Keratinocyte (primary cell): ENCODE measurements at regions not wholly inside any gene's neighbourhood (a gene's known extent, or its start where the extent isn't known, plus 50 kb on each side); places are given as distances from the start of the nearest gene placed in this dataset.

Source experiments
- DNase-seq: peaks from one replicate; pipeline ENCODE4 v3.0.0-alpha.2; 2011; ENCODE audit warnings: low read depth, missing footprints, low spot score
- FAIRE-seq: peaks from 2 replicates; lab custom pipeline; 2011; peaks lifted over from hg19 to GRCh38; lab: Jason Lieb, UNC
- H2AFZ ChIP-seq: 2 replicates; pipeline ENCODE4 v1.6.0; 2012; ENCODE audit warnings: low read length, control low read depth, inconsistent platforms; ENCODE audit not compliant: control insufficient read depth
- H3K27ac ChIP-seq: 2 replicates; pipeline ENCODE4 v1.5.1; 2011; ENCODE audit warnings: low read length; ENCODE audit not compliant: control insufficient read depth, insufficient read depth
- H3K27me3 ChIP-seq: 3 replicates; pipeline ENCODE4 v1.6.0; 2011; ENCODE audit warnings: low read length; ENCODE audit not compliant: control insufficient read depth, insufficient read depth; ENCODE audit errors: extremely low read depth
- H3K36me3 ChIP-seq, 2 experiments: 2 replicates in 1 of 2; 3 replicates in 1 of 2; pipeline ENCODE4 v1.5.1; 2011; ENCODE audit warnings: low read length in 2 of 2, mild to moderate bottlenecking in 1 of 2; ENCODE audit not compliant: control insufficient read depth in 2 of 2, insufficient read depth in 2 of 2; ENCODE audit errors: extremely low read depth in 1 of 2
- H3K4me1 ChIP-seq: 3 replicates; pipeline ENCODE4 v1.5.1; 2011; ENCODE audit warnings: low read length; ENCODE audit not compliant: control insufficient read depth, insufficient read depth; ENCODE audit errors: extremely low read depth
- H3K4me2 ChIP-seq: 3 replicates; pipeline ENCODE4 v1.6.0; 2011; ENCODE audit warnings: low read depth, low read length; ENCODE audit not compliant: control insufficient read depth, insufficient read depth; ENCODE audit errors: extremely low read depth
- H3K4me3 ChIP-seq, 3 experiments: fragments of 200-600 bp in 1 of 3; sonication (generic) in 1 of 3; 2 replicates in 2 of 3; 3 replicates in 1 of 3; pipeline ENCODE4 v1.5.1; 2011 to 2016; ENCODE audit warnings: low read length in 3 of 3, mild to moderate bottlenecking in 3 of 3, control low read depth in 2 of 3, inconsistent platforms in 1 of 3, low read depth in 1 of 3, mixed read lengths in 1 of 3, mixed run types in 1 of 3, moderate library complexity in 1 of 3; ENCODE audit not compliant: control insufficient read depth in 2 of 3, insufficient read depth in 2 of 3; ENCODE audit errors: extremely low read depth in 1 of 3
- H3K79me2 ChIP-seq: 2 replicates; pipeline ENCODE4 v1.6.0; 2012; ENCODE audit warnings: low read length; ENCODE audit not compliant: control insufficient read depth, insufficient read depth
- H3K9ac ChIP-seq: 3 replicates; pipeline ENCODE4 v1.6.0; 2011; ENCODE audit warnings: low read length; ENCODE audit not compliant: control insufficient read depth, insufficient read depth; ENCODE audit errors: extremely low read depth
- H3K9me1 ChIP-seq: 3 replicates; pipeline ENCODE4 v1.6.0; 2011; ENCODE audit warnings: low read length; ENCODE audit not compliant: control insufficient read depth, insufficient read depth; ENCODE audit errors: extremely low read depth
- H3K9me3 ChIP-seq: 2 replicates; pipeline ENCODE4 v1.5.1; 2012; ENCODE audit warnings: low read depth, low read length; ENCODE audit not compliant: control insufficient read depth
- H4K20me1 ChIP-seq: 3 replicates; pipeline ENCODE4 v1.6.0; 2011; ENCODE audit warnings: low read length; ENCODE audit not compliant: control insufficient read depth, insufficient read depth; ENCODE audit errors: extremely low read depth
- CTCF ChIP-seq, 3 experiments: IDR thresholded peaks in 1 of 3; conservative IDR thresholded peaks in 1 of 3; optimal IDR thresholded peaks in 1 of 3; 2 replicates in 2 of 3; 3 replicates in 1 of 3; pipeline versions ENCODE3 to v1.5.1; 2011; ENCODE audit warnings: low read length in 3 of 3, mild to moderate bottlenecking in 3 of 3, moderate library complexity in 2 of 3, control low read depth in 1 of 3, inconsistent platforms in 1 of 3; ENCODE audit not compliant: insufficient read depth in 2 of 3; ENCODE audit errors: extremely low read depth in 1 of 3
- EZH2 ChIP-seq: IDR thresholded peaks from one replicate; pipeline ENCODE4 v1.6.1; 2012; ENCODE audit warnings: inconsistent platforms, mild to moderate bottlenecking, low read length, moderate library complexity
- dilution Hi-C: fragments of 300-500 bp; cut with MboI; formaldehyde crosslinking; loops from one replicate; pipeline ENCODE4 v1.7.0; 2020; ENCODE audit warnings: low sequenced_read_pairs; ENCODE audit not compliant: extremely low pct_ligation_motif_present

GRCh38 chr6:14919038-14919670 lies 326.7 kb upstream of the JARID2 start:
- Histone ChIP-seq H3K9ac (no peak overlapping the region), H3K4me1 (no peaks in the 10 kb centered on the region), H3K27me3 (no peaks in the 10 kb centered on the region), H3K4me3 (no peak overlapping the region), H3K36me3 (no peaks in the 10 kb centered on the region), H3K9me3 (no peaks in the 10 kb centered on the region), H3K9me1 (no peaks in the 10 kb centered on the region), H3K79me2 (no peaks in the 10 kb centered on the region), H2AFZ (no peak overlapping the region), H3K27ac (no peak overlapping the region), H3K4me2 (no peak overlapping the region), H4K20me1 (no peaks in the 10 kb centered on the region)
- FAIRE-seq (no peak), DNase-seq (no peak)
- no peak for TF ChIP-seq EZH2
- no peak for TF ChIP-seq CTCF (optimal IDR thresholded peaks at IDR 0.05 in 1 of 3, IDR thresholded peaks at IDR 0.05 in 1 of 3, conservative IDR thresholded peaks at IDR 0.05 in 1 of 3; ENCODE audit: extremely low read depth in 1 of 3, insufficient read depth in 2 of 3, low read length in 3 of 3)
- dilution Hi-C loops, result no loop called here

DNA sequence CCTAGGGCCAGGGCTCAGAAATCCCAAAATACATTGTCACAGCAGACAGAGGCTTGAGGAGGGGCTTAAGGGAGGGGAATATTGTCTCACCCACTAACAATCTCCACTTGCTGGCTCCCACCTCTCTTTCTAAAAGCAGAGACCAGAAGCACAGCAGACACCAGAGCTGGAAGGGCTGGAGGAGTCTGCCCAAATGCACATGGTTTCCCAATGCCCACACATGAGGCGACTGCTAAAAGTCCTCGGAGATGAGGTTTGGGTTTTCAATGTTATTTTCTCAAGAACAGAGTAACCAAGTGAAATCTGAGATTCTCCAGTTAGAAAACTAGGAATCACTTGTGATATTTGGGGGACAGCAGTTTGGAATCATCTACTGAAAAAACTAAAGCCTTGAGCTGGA lies 325.6 kb upstream of the JARID2 start:
- Histone ChIP-seq H3K4me2 (no peak overlapping the region), H3K27ac (no peak overlapping the region), H4K20me1 (no peaks in the 10 kb centered on the region), H3K79me2 (no peaks in the 10 kb centered on the region), H3K36me3 (no peaks in the 10 kb centered on the region), H3K9me1 (no peaks in the 10 kb centered on the region), H3K9ac (no peak overlapping the region), H3K4me1 (no peaks in the 10 kb centered on the region), H2AFZ (no peak overlapping the region), H3K9me3 (no peaks in the 10 kb centered on the region), H3K27me3 (no peaks in the 10 kb centered on the region), H3K4me3 (no peak overlapping the region)
- no peak for TF ChIP-seq CTCF (optimal IDR thresholded peaks at IDR 0.05 in 1 of 3, IDR thresholded peaks at IDR 0.05 in 1 of 3, conservative IDR thresholded peaks at IDR 0.05 in 1 of 3; ENCODE audit: extremely low read depth in 1 of 3, insufficient read depth in 2 of 3, low read length in 3 of 3)
- dilution Hi-C loops, result no loop called here
- no peak for DNase-seq
- FAIRE-seq, result no peak
